ENCODE measurements at regions not wholly inside any gene's neighbourhood (a gene's known extent, or its start where the extent isn't known, plus 50 kb on each side); places are given as distances from the start of the nearest gene placed in this dataset.

GRCh38 chr3:72451841-72452240, 396.4 kb downstream of the SHQ1 start:
- DNase-seq, result no peak

- DNase-seq, result no peak
Measured at GRCh38 chr3:72449551-72449950, 398.7 kb downstream of the SHQ1 start.

- DNase-seq, result no peak
Measured at GRCh38 chr3:72448858-72449257, 399.4 kb downstream of the SHQ1 start.

- DNase-seq, result no peak
Measured at GRCh38 chr3:72448375-72448823, 399.8 kb downstream of the SHQ1 start.

GRCh38 chr3:72447059-72447946, 400.9 kb downstream of the SHQ1 start:
- DNase-seq, result peak; percentile 95 to 98 (median 98)

GRCh38 chr3:72446218-72447058, 401.8 kb downstream of the SHQ1 start, which contains the start of gene RYBP:
Gene RYBP, minus strand, starts transcription at chr3:72446621.
- DNase-seq, result peak in 1 of 3 donors; percentile 33

- no peak for DNase-seq
Measured at GRCh38 chr3:72445827-72446217, 402.4 kb downstream of the SHQ1 start.

GRCh38 chr3:72444656-72445223, 403.5 kb downstream of the SHQ1 start:
- DNase-seq, result peak in 2 of 3 donors; percentile 35 to 46

GRCh38 chr3:72442759-72443158, 405.5 kb downstream of the SHQ1 start:
- DNase-seq, result no peak

GRCh38 chr3:72441284-72441994, 406.8 kb downstream of the SHQ1 start:
- no peak for DNase-seq

GRCh38 chr3:72440491-72440890, 407.8 kb downstream of the SHQ1 start:
- DNase-seq, result no peak

- no peak for DNase-seq
Measured at GRCh38 chr3:72439321-72440183, 408.7 kb downstream of the SHQ1 start.

- DNase-seq, result peak; percentile 52 to 75 (median 68)
Measured at GRCh38 chr3:72437661-72438406, 410.4 kb downstream of the SHQ1 start.

- DNase-seq, result no peak
Measured at GRCh38 chr3:72436863-72437592, 411.2 kb downstream of the SHQ1 start.

- DNase-seq, result no peak
Measured at GRCh38 chr3:72434296-72434695, 413.9 kb downstream of the SHQ1 start.

- no peak for DNase-seq
Measured at GRCh38 chr3:72432246-72432645, 416.0 kb downstream of the SHQ1 start.

- no peak for DNase-seq
Measured at GRCh38 chr3:72429589-72430353, 418.5 kb downstream of the SHQ1 start.

- no peak for DNase-seq
Measured at GRCh38 chr3:72428803-72429202, 419.4 kb downstream of the SHQ1 start.

GRCh38 chr3:72427624-72428023, 420.6 kb downstream of the SHQ1 start:
- DNase-seq, result peak in 2 of 3 donors; percentile 44 to 52

Measured in suppressor macrophage treated with lipopolysaccharide for 1 hour (primary cell).